ENCODE measurements at regions not wholly inside any gene's neighbourhood (a gene's known extent, or its start where the extent isn't known, plus 50 kb on each side); places are given as distances from the start of the nearest gene placed in this dataset.

- FAIRE-seq = no peak
- no peaks in the 10 kb centered on the region for H3K9me1 ChIP-seq (ENCODE audit: control insufficient read depth, insufficient read depth, low read length)
- peaks cover 8 to 9% of the 10 kb centered on the region in 2 experiments; a peak in 4 of 5 replicates for H3K27me3 ChIP-seq (ENCODE audit: control insufficient read depth in 2 of 2, insufficient read depth in 2 of 2, low read length in 2 of 2)
- H3K4me1 ChIP-seq (replicated peaks in 1 of 2; ENCODE audit: control insufficient read depth in 2 of 2, insufficient read depth in 2 of 2, low read length in 2 of 2) = no peaks in the 10 kb centered on the region
- CTCF ChIA-PET (ENCODE audit: low intra/inter-chr PET ratio) = no interaction called here
- BruUV-seq (replicated peaks) = no TSS peak
- H4K20me1 ChIP-seq (replicated peaks; ENCODE audit: control insufficient read depth, insufficient read depth, low read length) = no peaks in the 10 kb centered on the region
- WGBS (ENCODE audit: insufficient coverage, low coverage, missing lambda C conversion rate) = 1% methylated on average over 7 of the region's 8 CpGs
- no peak overlapping the region for H3K27ac ChIP-seq (ENCODE audit: extremely low read depth, low read depth, low read length)
- H2AFZ ChIP-seq (ENCODE audit: low read depth, low read length) = no peak overlapping the region
- no peaks in the 10 kb centered on the region for H3K79me2 ChIP-seq (ENCODE audit: control insufficient read depth, insufficient read depth, low read length)
- no peak overlapping the region for H3K4me3 ChIP-seq
- intact Hi-C loops (cut with micrococcal nuclease) (no loop called here), in situ Hi-C loops (cut with MboI) (no loop called here)
- H3K9me3 ChIP-seq (replicated peaks; ENCODE audit: control insufficient read depth, insufficient read depth, low read depth, low read length) = no peaks in the 10 kb centered on the region
- TF ChIP-seq ZNF239 (CRISPR knock-in tag; IDR thresholded peaks at IDR 0.05) (no peak), FOXO4 (CRISPR knock-in tag; IDR thresholded peaks at IDR 0.05) (no peak)
- no peak for DNase-seq (ENCODE audit: extremely low read depth in 1 of 4, low spot score in 3 of 4)
- no peak overlapping the region for H3K4me2 ChIP-seq (ENCODE audit: insufficient read depth, low read length)
- no peak overlapping the region for H3K9ac ChIP-seq (ENCODE audit: insufficient read depth in 1 of 2, low read depth in 2 of 2, low read length in 2 of 2)
- POLR2A ChIA-PET = interaction anchor here (1.0 kb wide), 1 partner anchor 12 kb away, joined by 3 read pairs; no protein-coding TSS in a partner anchor
- no peaks in the 10 kb centered on the region for H3K36me3 ChIP-seq (ENCODE audit: control insufficient read depth, insufficient read depth, low read length)
- no peak for ATAC-seq
These were observed 280.7 kb upstream of the SOX5 start for GRCh38 chr12:24230061-24230701.

DNA sequence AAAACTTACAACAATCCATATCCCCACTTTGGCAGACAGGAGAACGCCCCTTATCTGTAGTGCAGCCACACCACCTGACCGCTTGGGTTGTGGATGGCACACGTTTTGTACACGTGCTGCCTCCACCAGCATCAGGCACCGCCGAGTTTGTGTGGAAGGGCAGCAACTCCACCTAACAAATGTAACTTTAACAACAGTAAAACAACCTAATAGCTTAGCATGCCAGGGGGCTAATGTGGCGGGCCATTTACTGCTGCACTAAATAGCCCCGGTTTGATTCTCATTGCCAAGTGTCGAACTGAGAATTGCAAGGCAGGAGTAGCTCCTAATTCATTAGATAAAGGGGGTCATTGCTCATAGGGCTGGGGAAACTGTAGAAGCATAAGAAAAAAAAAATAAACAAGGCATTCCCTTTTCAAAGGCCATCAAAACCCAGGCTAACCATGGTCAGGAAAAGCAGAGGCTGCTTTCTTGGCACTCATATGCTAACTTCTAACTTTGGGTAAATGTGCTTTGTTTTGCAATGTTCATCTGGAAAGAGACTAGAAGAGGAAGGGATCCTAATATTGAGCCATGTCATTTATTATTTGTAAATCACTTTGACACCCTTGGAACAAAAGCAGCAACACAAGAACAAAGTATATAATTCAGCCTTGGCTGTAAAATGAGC lies 279.7 kb upstream of the SOX5 start:
- Histone ChIP-seq H4K20me1 (replicated peaks; ENCODE audit: control insufficient read depth, insufficient read depth, low read length) (no peaks in the 10 kb centered on the region), H3K9me3 (replicated peaks; ENCODE audit: control insufficient read depth, insufficient read depth, low read depth, low read length) (no peaks in the 10 kb centered on the region), H3K36me3 (ENCODE audit: control insufficient read depth, insufficient read depth, low read length) (no peaks in the 10 kb centered on the region), H3K27me3 (ENCODE audit: control insufficient read depth in 2 of 2, insufficient read depth in 2 of 2, low read length in 2 of 2) (peaks cover 8 to 9% of the 10 kb centered on the region in 2 experiments; a peak in 4 of 5 replicates), H3K9ac (ENCODE audit: insufficient read depth in 1 of 2, low read depth in 2 of 2, low read length in 2 of 2) (no peak overlapping the region), H3K9me1 (ENCODE audit: control insufficient read depth, insufficient read depth, low read length) (no peaks in the 10 kb centered on the region), H2AFZ (ENCODE audit: low read depth, low read length) (no peak overlapping the region), H3K4me3 (no peak overlapping the region), H3K4me1 (replicated peaks in 1 of 2; ENCODE audit: control insufficient read depth in 2 of 2, insufficient read depth in 2 of 2, low read length in 2 of 2) (no peaks in the 10 kb centered on the region), H3K79me2 (ENCODE audit: control insufficient read depth, insufficient read depth, low read length) (no peaks in the 10 kb centered on the region), H3K27ac (ENCODE audit: extremely low read depth, low read depth, low read length) (no peak overlapping the region), H3K4me2 (ENCODE audit: insufficient read depth, low read length) (no peak overlapping the region)
- ChIA-PET CTCF (ENCODE audit: low intra/inter-chr PET ratio) (no interaction called here), POLR2A (interaction anchor here (0.7 kb wide), 1 partner anchor 898 kb away, joined by 3 read pairs; no protein-coding TSS in a partner anchor)
- ATAC-seq (no peak), FAIRE-seq (peak; percentile 11), DNase-seq (ENCODE audit: extremely low read depth in 1 of 4, low spot score in 3 of 4) (no peak)
- BruUV-seq (replicated peaks) = no TSS peak
- in situ Hi-C loops (cut with MboI) = no loop called here
- TF ChIP-seq GABPA (tag; conservative IDR thresholded peaks at IDR 0.05; ENCODE audit: low read depth) = no peak
- TF ChIP-seq ZNF79 (CRISPR knock-in tag; IDR thresholded peaks at IDR 0.05; ENCODE audit: low read depth) = no peak
- no peak for TF ChIP-seq ZFP1 (CRISPR knock-in tag; IDR thresholded peaks at IDR 0.05)
- no peak for TF ChIP-seq TAF7 (tag; IDR thresholded peaks at IDR 0.05)
- TF ChIP-seq, protein P1, sequence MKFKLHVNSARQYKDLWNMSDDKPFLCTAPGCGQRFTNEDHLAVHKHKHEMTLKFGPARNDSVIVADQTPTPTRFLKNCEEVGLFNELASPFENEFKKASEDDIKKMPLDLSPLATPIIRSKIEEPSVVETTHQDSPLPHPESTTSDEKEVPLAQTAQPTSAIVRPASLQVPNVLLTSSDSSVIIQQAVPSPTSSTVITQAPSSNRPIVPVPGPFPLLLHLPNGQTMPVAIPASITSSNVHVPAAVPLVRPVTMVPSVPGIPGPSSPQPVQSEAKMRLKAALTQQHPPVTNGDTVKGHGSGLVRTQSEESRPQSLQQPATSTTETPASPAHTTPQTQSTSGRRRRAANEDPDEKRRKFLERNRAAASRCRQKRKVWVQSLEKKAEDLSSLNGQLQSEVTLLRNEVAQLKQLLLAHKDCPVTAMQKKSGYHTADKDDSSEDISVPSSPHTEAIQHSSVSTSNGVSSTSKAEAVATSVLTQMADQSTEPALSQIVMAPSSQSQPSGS (CRISPR knock-in tag; IDR thresholded peaks at IDR 0.05) = no peak
- no peak for TF ChIP-seq NR1H2 (CRISPR knock-in tag; IDR thresholded peaks at IDR 0.05)
- intact Hi-C loops (cut with micrococcal nuclease) = no loop called here
- 3% methylated on average over 9 of the region's 9 CpGs for WGBS (ENCODE audit: insufficient coverage, low coverage, missing lambda C conversion rate)
